Body of pancreas (tissue), 4 donors: ENCODE measurements at regions not wholly inside any gene's neighbourhood (a gene's known extent, or its start where the extent isn't known, plus 50 kb on each side); places are given as distances from the start of the nearest gene placed in this dataset.

ENCODE experiments used
- POLR2A ChIP-seq, 3 donors: fragments of 450-650 bp; IDR thresholded peaks; one replicate each; pipeline ENCODE4 v1.6.1; 2016; ENCODE audit warnings: antibody characterized with exemption in 3 of 3, mild to moderate bottlenecking in 2 of 3
- TF ChIP-seq, protein P1 (sequence below), 7 experiments: fragments of 450-650 bp in 4 of 7; fragments of 200-600 bp in 3 of 7; sonication (generic) in 3 of 7; IDR thresholded peaks; one replicate each; pipeline ENCODE4 v1.5.1; 2016 to 2019; ENCODE audit warnings: antibody characterized with exemption in 7 of 7

DNA sequence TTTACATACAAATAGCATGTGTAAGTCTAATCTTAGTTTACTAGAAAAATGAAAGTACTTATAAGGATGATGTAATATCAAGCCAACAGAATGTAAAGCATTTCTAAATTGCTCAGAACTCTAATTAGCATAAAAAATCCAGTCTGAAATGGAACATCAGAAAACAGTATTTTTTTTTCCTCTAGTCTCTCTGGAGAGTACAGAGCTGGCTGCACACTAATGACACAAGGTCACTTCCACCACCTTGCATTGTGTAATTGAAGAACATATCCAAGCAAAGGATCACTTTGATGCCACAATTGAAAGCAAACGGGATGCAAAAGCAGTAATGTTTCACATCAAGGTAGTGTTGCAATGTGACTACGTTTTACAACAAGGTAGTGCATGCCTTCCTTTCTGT is 548.0 kb upstream of the LUZP2 start:
- TF ChIP-seq, protein P1, sequence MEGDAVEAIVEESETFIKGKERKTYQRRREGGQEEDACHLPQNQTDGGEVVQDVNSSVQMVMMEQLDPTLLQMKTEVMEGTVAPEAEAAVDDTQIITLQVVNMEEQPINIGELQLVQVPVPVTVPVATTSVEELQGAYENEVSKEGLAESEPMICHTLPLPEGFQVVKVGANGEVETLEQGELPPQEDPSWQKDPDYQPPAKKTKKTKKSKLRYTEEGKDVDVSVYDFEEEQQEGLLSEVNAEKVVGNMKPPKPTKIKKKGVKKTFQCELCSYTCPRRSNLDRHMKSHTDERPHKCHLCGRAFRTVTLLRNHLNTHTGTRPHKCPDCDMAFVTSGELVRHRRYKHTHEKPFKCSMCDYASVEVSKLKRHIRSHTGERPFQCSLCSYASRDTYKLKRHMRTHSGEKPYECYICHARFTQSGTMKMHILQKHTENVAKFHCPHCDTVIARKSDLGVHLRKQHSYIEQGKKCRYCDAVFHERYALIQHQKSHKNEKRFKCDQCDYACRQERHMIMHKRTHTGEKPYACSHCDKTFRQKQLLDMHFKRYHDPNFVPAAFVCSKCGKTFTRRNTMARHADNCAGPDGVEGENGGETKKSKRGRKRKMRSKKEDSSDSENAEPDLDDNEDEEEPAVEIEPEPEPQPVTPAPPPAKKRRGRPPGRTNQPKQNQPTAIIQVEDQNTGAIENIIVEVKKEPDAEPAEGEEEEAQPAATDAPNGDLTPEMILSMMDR (IDR thresholded peaks at IDR 0.05), result no peak
- TF ChIP-seq POLR2A (IDR thresholded peaks at IDR 0.05), result no peak
